ENCODE measurements at regions not wholly inside any gene's neighbourhood (a gene's known extent, or its start where the extent isn't known, plus 50 kb on each side); places are given as distances from the start of the nearest gene placed in this dataset.

DNA sequence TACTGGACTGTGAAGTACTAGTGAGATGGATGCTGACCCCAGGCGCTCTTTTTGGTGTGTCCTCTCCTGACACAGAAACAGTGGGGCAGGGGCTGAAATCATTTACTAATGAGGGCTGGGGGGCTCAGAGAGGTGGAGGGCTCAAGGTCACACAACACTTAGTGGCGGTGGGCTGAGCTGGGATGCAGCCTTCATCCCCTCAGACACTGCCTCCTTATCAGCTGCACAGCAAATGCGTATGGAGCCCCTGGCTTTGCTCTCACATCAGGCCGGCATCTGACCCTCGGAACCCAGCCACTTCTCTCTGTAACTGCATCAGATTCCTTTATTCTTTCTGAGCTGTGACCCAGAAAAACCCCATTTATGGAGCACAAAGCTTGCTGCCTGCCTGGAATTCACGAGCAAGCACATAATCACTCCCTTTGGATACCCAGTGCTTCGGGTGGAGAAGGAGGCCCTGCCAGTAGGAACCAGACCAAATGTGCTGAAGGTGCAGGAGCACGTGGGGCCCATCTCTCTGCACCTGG is 736.6 kb downstream of the TBC1D22A start:
- no peak for TF ChIP-seq EZH2 (IDR thresholded peaks at IDR 0.05)
- TF ChIP-seq CTCF (IDR thresholded peaks at IDR 0.05 in 2 of 3, conservative IDR thresholded peaks at IDR 0.05 in 1 of 3; ENCODE audit: borderline replicate concordance in 1 of 3, insufficient read depth in 1 of 3, low read depth in 2 of 3, low read length in 2 of 3): no peak
- TF ChIP-seq POLR2A (IDR thresholded peaks at IDR 0.05; ENCODE audit: borderline replicate concordance, extremely low read depth, insufficient read depth, insufficient read length): no peak
- TF ChIP-seq, protein P1, sequence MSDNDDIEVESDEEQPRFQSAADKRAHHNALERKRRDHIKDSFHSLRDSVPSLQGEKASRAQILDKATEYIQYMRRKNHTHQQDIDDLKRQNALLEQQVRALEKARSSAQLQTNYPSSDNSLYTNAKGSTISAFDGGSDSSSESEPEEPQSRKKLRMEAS (IDR thresholded peaks at IDR 0.05): no peak
- TF ChIP-seq, protein P2, sequence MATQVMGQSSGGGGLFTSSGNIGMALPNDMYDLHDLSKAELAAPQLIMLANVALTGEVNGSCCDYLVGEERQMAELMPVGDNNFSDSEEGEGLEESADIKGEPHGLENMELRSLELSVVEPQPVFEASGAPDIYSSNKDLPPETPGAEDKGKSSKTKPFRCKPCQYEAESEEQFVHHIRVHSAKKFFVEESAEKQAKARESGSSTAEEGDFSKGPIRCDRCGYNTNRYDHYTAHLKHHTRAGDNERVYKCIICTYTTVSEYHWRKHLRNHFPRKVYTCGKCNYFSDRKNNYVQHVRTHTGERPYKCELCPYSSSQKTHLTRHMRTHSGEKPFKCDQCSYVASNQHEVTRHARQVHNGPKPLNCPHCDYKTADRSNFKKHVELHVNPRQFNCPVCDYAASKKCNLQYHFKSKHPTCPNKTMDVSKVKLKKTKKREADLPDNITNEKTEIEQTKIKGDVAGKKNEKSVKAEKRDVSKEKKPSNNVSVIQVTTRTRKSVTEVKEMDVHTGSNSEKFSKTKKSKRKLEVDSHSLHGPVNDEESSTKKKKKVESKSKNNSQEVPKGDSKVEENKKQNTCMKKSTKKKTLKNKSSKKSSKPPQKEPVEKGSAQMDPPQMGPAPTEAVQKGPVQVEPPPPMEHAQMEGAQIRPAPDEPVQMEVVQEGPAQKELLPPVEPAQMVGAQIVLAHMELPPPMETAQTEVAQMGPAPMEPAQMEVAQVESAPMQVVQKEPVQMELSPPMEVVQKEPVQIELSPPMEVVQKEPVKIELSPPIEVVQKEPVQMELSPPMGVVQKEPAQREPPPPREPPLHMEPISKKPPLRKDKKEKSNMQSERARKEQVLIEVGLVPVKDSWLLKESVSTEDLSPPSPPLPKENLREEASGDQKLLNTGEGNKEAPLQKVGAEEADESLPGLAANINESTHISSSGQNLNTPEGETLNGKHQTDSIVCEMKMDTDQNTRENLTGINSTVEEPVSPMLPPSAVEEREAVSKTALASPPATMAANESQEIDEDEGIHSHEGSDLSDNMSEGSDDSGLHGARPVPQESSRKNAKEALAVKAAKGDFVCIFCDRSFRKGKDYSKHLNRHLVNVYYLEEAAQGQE (IDR thresholded peaks at IDR 0.05; ENCODE audit: low read depth): no peak
- no peak for TF ChIP-seq EZH2phosphoT487 (IDR thresholded peaks at IDR 0.05; ENCODE audit: borderline replicate concordance)
- TF ChIP-seq SP1 (IDR thresholded peaks at IDR 0.05; ENCODE audit: low read depth): no peak
- no peak for TF ChIP-seq SRF (IDR thresholded peaks at IDR 0.05; ENCODE audit: low read depth)
- no peak for TF ChIP-seq POLR2AphosphoS5 (IDR thresholded peaks at IDR 0.05; ENCODE audit: low read depth, low read length)
- no peak for TF ChIP-seq JUND (IDR thresholded peaks at IDR 0.05)
- no peak for TF ChIP-seq TCF7L2 (IDR thresholded peaks at IDR 0.05; ENCODE audit: borderline replicate concordance, extremely low read depth, insufficient read depth, insufficient read length)
- TF ChIP-seq EGR1 (IDR thresholded peaks at IDR 0.05; ENCODE audit: low read depth): no peak
- TF ChIP-seq RAD21 (IDR thresholded peaks at IDR 0.05; ENCODE audit: low read depth): no peak
- no peak for TF ChIP-seq ZFX (IDR thresholded peaks at IDR 0.05)
